ENCODE measurements at regions not wholly inside any gene's neighbourhood (a gene's known extent, or its start where the extent isn't known, plus 50 kb on each side); places are given as distances from the start of the nearest gene placed in this dataset.

GRCh38 chr12:19627719-19628118, 188.4 kb downstream of the AEBP2 start:
- no peak for DNase-seq

GRCh38 chr12:19630536-19630935, 191.2 kb downstream of the AEBP2 start:
- no peak for DNase-seq

GRCh38 chr12:19633194-19633593, 193.9 kb downstream of the AEBP2 start:
- no peak for DNase-seq

GRCh38 chr12:19633641-19634040, 194.3 kb downstream of the AEBP2 start:
- no peak for DNase-seq

- no peak for DNase-seq
These were observed 200.6 kb downstream of the AEBP2 start for GRCh38 chr12:19639781-19640415.

GRCh38 chr12:19641235-19642080, 202.2 kb downstream of the AEBP2 start:
- DNase-seq = no peak

GRCh38 chr12:19642345-19642744, 203.1 kb downstream of the AEBP2 start:
- DNase-seq = no peak

GRCh38 chr12:19643635-19644034, 204.3 kb downstream of the AEBP2 start:
- no peak for DNase-seq

- DNase-seq = no peak
These were observed 205.3 kb downstream of the AEBP2 start for GRCh38 chr12:19644571-19644970.

GRCh38 chr12:19645823-19646222, 206.5 kb downstream of the AEBP2 start:
- no peak for DNase-seq

- no peak for DNase-seq
These were observed 207.3 kb downstream of the AEBP2 start for GRCh38 chr12:19646599-19646998.

- no peak for DNase-seq
These were observed 208.7 kb downstream of the AEBP2 start for GRCh38 chr12:19647806-19648556.

GRCh38 chr12:19648591-19648990, 209.3 kb downstream of the AEBP2 start:
- DNase-seq = no peak

GRCh38 chr12:19652386-19652785, 213.1 kb downstream of the AEBP2 start:
- no peak for DNase-seq

- DNase-seq = no peak
These were observed 215.5 kb downstream of the AEBP2 start for GRCh38 chr12:19654650-19655376.

- no peak for DNase-seq
These were observed 217.9 kb downstream of the AEBP2 start for GRCh38 chr12:19657118-19657731.

- DNase-seq = no peak
These were observed 218.4 kb downstream of the AEBP2 start for GRCh38 chr12:19657732-19658130.

GRCh38 chr12:19659086-19659485, 219.8 kb downstream of the AEBP2 start:
- no peak for DNase-seq

- no peak for DNase-seq
These were observed 220.2 kb downstream of the AEBP2 start for GRCh38 chr12:19659501-19659900.

- no peak for DNase-seq
These were observed 226.0 kb downstream of the AEBP2 start for GRCh38 chr12:19665121-19665900.

GRCh38 chr12:19666070-19666469, 226.8 kb downstream of the AEBP2 start:
- DNase-seq = no peak

GRCh38 chr12:19669793-19670192, 230.5 kb downstream of the AEBP2 start:
- DNase-seq = no peak

Measured in NCI-H226 (cell line).